ENCODE measurements at regions not wholly inside any gene's neighbourhood (a gene's known extent, or its start where the extent isn't known, plus 50 kb on each side); places are given as distances from the start of the nearest gene placed in this dataset.

DNA sequence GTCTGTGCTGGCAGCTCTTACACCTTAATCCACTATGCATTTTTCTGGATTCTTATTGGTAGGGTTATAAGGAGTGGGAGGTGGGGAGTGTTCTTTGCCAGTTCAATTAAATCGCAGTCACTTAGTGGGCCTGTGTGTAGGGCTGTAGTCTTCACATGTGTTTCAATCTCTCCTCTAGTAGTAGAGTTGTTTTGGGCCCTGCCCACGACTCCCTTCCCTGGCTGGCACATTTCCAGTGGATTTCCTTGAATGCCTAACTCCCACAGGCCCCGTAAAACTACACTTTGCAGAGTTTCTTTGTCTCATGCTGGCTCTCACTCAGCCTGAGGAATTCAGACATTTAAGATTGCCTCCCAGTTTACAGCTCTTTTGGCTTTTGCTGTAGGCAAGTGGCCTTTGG, 414.0 kb upstream of the OPRM1 start:
- Histone ChIP-seq H3K27ac (no peak overlapping the region), H3K4me1 (no peaks in the 10 kb centered on the region), H3K4me3 (no peak overlapping the region), H3K27me3 (no peaks in the 10 kb centered on the region), H3K36me3 (no peaks in the 10 kb centered on the region), H3K9me3 (no peaks in the 10 kb centered on the region)
- TF ChIP-seq POLR2A (IDR thresholded peaks at IDR 0.05): no peak
- TF ChIP-seq, protein P1, sequence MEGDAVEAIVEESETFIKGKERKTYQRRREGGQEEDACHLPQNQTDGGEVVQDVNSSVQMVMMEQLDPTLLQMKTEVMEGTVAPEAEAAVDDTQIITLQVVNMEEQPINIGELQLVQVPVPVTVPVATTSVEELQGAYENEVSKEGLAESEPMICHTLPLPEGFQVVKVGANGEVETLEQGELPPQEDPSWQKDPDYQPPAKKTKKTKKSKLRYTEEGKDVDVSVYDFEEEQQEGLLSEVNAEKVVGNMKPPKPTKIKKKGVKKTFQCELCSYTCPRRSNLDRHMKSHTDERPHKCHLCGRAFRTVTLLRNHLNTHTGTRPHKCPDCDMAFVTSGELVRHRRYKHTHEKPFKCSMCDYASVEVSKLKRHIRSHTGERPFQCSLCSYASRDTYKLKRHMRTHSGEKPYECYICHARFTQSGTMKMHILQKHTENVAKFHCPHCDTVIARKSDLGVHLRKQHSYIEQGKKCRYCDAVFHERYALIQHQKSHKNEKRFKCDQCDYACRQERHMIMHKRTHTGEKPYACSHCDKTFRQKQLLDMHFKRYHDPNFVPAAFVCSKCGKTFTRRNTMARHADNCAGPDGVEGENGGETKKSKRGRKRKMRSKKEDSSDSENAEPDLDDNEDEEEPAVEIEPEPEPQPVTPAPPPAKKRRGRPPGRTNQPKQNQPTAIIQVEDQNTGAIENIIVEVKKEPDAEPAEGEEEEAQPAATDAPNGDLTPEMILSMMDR (IDR thresholded peaks at IDR 0.05): no peak
- TF ChIP-seq POLR2AphosphoS5 (IDR thresholded peaks at IDR 0.05): no peak
- intact Hi-C loops (cut with DNase I; ENCODE audit: low total_unique reads): no loop called here
- no peak for DNase-seq (ENCODE audit: low spot score in 2 of 2)

DNA sequence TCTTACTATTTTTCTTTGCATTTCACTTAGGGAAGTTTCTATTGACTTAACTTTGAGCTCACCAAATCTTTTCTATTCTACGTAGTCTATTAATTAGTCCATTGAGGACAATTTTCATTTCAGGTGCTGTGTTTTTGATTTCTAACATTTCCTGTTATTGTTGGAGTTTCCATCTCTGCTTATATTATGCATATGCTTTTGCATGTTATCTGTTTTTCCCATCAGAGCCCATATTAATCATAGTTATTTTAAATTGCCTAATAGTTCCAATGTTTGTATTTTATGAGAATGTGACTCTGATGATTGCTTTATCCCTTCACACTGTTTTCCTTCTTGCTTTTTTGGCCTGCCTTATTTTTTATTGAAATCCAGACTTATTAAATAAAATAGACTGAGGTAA, 414.5 kb upstream of the OPRM1 start:
- Histone ChIP-seq H3K4me1 (no peaks in the 10 kb centered on the region), H3K4me3 (no peak overlapping the region), H3K9me3 (no peaks in the 10 kb centered on the region), H3K27me3 (no peaks in the 10 kb centered on the region), H3K27ac (no peak overlapping the region), H3K36me3 (no peaks in the 10 kb centered on the region)
- DNase-seq (ENCODE audit: low spot score in 2 of 2): no peak
- TF ChIP-seq POLR2AphosphoS5 (IDR thresholded peaks at IDR 0.05): no peak
- no peak for TF ChIP-seq POLR2A (IDR thresholded peaks at IDR 0.05)
- TF ChIP-seq, protein P1 (IDR thresholded peaks at IDR 0.05): no peak
- intact Hi-C loops (cut with DNase I; ENCODE audit: low total_unique reads): no loop called here

DNA sequence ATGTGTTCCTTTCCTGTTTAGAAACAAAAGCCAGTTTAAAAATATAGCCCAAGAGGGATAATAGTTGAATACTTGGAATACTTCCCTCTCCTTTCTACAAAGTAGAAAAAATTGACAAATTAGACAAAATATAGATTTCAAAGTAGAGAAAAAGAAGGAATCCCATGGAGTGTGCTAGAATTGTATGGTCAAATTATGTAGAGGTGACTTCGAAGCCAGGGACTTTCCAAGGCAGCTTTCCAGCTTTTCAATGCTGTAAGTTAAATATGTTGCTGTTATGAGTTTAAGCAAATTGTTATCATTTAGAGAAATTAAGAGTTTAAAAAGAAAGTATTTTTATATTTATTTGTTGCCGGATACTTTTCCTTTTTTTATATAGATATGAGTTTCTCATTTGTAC, 415.5 kb upstream of the OPRM1 start:
- no peak for DNase-seq (ENCODE audit: low spot score in 2 of 2)
- Histone ChIP-seq H3K4me1 (peaks cover 0 to 4% of the 10 kb centered on the region in 2 donors), H3K27me3 (no peaks in the 10 kb centered on the region), H3K27ac (no peak overlapping the region), H3K36me3 (no peaks in the 10 kb centered on the region), H3K4me3 (no peak overlapping the region), H3K9me3 (no peaks in the 10 kb centered on the region)
- intact Hi-C loops (cut with DNase I; ENCODE audit: low total_unique reads): no loop called here
- no peak for TF ChIP-seq POLR2A (IDR thresholded peaks at IDR 0.05)
- TF ChIP-seq, protein P1 (IDR thresholded peaks at IDR 0.05): no peak
- no peak for TF ChIP-seq POLR2AphosphoS5 (IDR thresholded peaks at IDR 0.05)

DNA sequence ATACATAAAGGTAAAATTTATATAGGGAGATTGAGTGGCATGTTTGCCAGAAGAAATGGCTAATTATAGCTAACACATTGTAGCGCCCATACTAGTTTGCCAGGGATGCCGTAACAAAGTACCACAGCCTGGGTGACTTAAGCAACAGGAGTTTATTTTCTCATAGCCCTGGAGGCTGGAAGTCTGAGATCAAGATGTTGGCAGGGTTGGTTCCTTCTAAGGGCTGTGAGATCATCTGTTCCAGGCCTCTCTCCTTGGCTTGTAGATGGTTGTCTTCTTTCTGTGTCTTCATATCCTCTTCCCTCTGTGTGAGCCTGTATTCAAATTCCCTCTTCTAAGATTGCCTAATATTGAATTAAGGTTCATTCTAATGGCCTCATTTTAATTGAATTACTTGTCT, 417.5 kb upstream of the OPRM1 start:
- Histone ChIP-seq H3K36me3 (no peaks in the 10 kb centered on the region), H3K4me3 (no peak overlapping the region), H3K9me3 (no peaks in the 10 kb centered on the region), H3K4me1 (peaks cover 0 to 4% of the 10 kb centered on the region in 2 donors), H3K27ac (no peak overlapping the region), H3K27me3 (no peaks in the 10 kb centered on the region)
- no peak for DNase-seq (ENCODE audit: low spot score in 2 of 2)
- intact Hi-C loops (cut with DNase I; ENCODE audit: low total_unique reads): no loop called here
- no peak for TF ChIP-seq POLR2A (IDR thresholded peaks at IDR 0.05)
- TF ChIP-seq, protein P1 (IDR thresholded peaks at IDR 0.05): no peak

DNA sequence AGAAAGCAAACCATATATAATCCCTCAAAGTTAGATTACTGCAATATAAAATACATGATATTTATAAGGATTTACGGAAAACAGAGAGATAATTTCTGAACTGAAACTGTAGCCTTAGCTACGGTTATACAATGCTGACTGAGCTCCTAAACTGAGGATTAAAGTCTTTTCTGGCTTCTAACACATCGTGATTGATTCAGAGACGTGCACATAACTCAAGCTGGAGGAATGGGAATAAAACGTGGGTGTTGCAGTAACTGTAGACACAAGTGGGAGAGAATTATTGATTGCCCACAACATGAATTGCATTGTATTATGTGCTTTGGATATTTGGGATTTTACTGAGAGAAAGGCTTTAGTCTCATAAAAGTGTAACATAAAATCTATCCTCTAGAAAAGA, 418.0 kb upstream of the OPRM1 start:
- no peaks in the 10 kb centered on the region for H3K27me3 ChIP-seq
- no peak for TF ChIP-seq POLR2AphosphoS5 (IDR thresholded peaks at IDR 0.05)
- TF ChIP-seq, protein P1 (IDR thresholded peaks at IDR 0.05): no peak
- H3K4me1 ChIP-seq: peaks cover 0 to 4% of the 10 kb centered on the region in 2 donors
- no peaks in the 10 kb centered on the region for H3K9me3 ChIP-seq
- no peaks in the 10 kb centered on the region for H3K36me3 ChIP-seq
- H3K27ac ChIP-seq: no peak overlapping the region
- no peak overlapping the region for H3K4me3 ChIP-seq
- intact Hi-C loops (cut with DNase I; ENCODE audit: low total_unique reads): no loop called here
- DNase-seq (ENCODE audit: low spot score in 2 of 2): no peak

All from breast epithelium (tissue), 4 donors.